ENCODE measurements at regions not wholly inside any gene's neighbourhood (a gene's known extent, or its start where the extent isn't known, plus 50 kb on each side); places are given as distances from the start of the nearest gene placed in this dataset.

GRCh38 chr5:174459832-174460448 is 264.4 kb upstream of the MSX2 start:
- TF ChIP-seq CTCF (conservative IDR thresholded peaks at IDR 0.05 in 1 of 2, IDR thresholded peaks at IDR 0.05 in 1 of 2; ENCODE audit: low read depth in 1 of 2, low read length in 2 of 2) (no peak), EZH2 (IDR thresholded peaks at IDR 0.05; ENCODE audit: low read length, missing control alignments) (no peak)
